GM10266 (cell line): ENCODE measurements at regions not wholly inside any gene's neighbourhood (a gene's known extent, or its start where the extent isn't known, plus 50 kb on each side); places are given as distances from the start of the nearest gene placed in this dataset.

ENCODE experiments used
- DNase-seq: peaks from one replicate; pipeline ENCODE4 v3.0.0; 2012; ENCODE audit errors: extremely low spot score
- TF ChIP-seq, protein P1 (sequence below): IDR thresholded peaks from 2 replicates; pipeline ENCODE4 v1.5.1; 2012; ENCODE audit warnings: mild to moderate bottlenecking, low read depth; ENCODE audit not compliant: control insufficient read depth, insufficient read depth; ENCODE audit errors: missing control alignments

- TF ChIP-seq, protein P1, sequence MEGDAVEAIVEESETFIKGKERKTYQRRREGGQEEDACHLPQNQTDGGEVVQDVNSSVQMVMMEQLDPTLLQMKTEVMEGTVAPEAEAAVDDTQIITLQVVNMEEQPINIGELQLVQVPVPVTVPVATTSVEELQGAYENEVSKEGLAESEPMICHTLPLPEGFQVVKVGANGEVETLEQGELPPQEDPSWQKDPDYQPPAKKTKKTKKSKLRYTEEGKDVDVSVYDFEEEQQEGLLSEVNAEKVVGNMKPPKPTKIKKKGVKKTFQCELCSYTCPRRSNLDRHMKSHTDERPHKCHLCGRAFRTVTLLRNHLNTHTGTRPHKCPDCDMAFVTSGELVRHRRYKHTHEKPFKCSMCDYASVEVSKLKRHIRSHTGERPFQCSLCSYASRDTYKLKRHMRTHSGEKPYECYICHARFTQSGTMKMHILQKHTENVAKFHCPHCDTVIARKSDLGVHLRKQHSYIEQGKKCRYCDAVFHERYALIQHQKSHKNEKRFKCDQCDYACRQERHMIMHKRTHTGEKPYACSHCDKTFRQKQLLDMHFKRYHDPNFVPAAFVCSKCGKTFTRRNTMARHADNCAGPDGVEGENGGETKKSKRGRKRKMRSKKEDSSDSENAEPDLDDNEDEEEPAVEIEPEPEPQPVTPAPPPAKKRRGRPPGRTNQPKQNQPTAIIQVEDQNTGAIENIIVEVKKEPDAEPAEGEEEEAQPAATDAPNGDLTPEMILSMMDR, result no peak
- no peak for DNase-seq
Observed at GRCh38 chr13:34523406-34523805, 418.7 kb upstream of the NBEA start.

- no peak for DNase-seq
- TF ChIP-seq, protein P1, result no peak
Observed at GRCh38 chr13:34533941-34534340, 408.1 kb upstream of the NBEA start.

GRCh38 chr13:34542321-34542720 lies 399.7 kb upstream of the NBEA start:
- no peak for DNase-seq
- TF ChIP-seq, protein P1, result no peak

- TF ChIP-seq, protein P1, result no peak
- no peak for DNase-seq
Observed at GRCh38 chr13:34543836-34544235, 398.2 kb upstream of the NBEA start.

- TF ChIP-seq, protein P1, result no peak
- no peak for DNase-seq
Observed at GRCh38 chr13:34545461-34545860, 396.6 kb upstream of the NBEA start.

DNA sequence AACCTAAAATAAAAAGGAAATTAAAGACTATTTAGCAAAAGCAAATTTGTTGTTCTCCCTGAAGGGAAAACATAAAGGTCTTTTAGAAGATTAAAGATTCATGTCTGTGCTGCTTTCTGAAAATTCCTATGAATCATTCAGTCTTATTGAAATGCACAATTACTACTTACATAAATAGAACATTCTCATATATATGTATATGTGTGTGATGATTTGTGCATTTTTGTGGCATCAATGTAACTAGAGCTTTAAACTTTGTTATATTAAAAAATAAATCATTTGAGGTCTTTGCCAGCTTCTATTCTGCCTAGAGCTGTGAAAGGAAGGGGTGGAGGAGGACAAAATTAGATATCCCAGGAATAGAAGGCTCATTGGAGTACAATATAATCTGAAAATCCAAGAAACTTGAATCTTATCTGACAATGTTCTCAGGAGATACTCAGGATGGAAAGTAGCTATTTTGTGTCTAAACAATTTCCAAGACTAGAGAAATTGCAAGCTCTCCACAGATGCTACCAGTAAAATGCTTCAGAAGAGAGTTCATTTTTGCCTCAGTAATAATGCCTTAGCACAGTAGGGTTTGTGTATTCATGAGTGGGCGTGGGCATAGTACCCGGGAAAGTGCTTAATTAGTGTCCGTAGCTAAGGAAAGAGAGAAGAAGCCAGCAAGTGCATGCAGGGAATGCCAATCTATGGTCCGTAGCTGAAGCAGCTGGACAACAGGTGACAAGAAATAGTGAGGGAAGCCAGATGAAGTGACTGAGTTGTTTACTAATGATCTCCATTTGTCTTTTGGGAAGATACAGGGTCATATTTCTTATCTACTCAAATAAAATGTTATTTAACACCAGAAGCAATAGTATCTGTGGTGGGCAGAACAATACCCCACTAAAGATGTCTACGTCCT lies 395.5 kb upstream of the NBEA start:
- TF ChIP-seq, protein P1, result no peak
- no peak for DNase-seq

DNA sequence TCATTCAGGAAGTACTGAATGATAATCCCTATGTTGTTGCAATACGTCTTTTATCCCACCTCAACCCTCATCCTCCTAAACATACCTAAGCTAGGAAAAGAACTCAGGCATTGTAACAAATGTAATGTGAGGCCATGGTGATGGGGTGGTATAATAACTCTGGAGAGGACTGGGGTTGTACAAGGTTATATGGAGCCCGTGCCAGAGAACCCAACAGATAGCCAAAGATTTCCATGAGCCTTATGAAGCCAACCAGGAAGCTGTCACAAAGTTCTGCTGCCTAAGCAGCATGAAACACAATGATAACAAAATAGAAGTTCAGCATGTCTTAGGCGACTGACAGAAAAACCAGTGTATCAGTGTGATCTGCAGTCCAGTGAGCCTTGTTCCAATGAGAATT lies 394.1 kb upstream of the NBEA start:
- TF ChIP-seq, protein P1, result no peak
- no peak for DNase-seq
